ENCODE measurements at regions not wholly inside any gene's neighbourhood (a gene's known extent, or its start where the extent isn't known, plus 50 kb on each side); places are given as distances from the start of the nearest gene placed in this dataset.

DNA sequence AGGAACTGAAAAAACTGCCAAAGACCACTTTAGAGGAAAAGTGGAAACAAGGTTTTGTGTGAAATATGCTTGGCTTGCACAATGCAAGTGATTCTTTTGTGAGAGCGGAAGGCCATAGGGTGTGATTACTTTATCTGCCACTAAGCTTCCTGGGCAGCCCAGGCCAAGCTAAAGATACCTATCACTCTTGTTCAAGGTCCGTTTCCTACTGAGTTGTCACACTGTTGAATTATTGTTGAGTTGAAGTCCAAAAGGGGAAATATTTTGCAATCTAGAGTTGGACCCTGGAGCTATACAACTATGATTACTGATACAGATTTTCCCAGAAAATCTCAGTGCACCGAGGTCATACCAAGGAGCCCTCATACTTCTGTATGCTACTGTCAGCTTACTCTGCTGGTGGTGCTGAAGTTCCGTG lies 72.7 kb upstream of the CTAGE1 start:
- Histone ChIP-seq H3K9ac (ENCODE audit: insufficient read length) (no peak overlapping the region), H3K9me3 (ENCODE audit: low read depth, low read length) (no peaks in the 10 kb centered on the region), H3K27ac (no peak overlapping the region), H3K4me3 (no peak overlapping the region), H3K36me3 (ENCODE audit: insufficient read depth, low read length) (no peaks in the 10 kb centered on the region)
- DNase-seq (ENCODE audit: low read depth, low spot score): no peak
- TF ChIP-seq EZH2 (IDR thresholded peaks at IDR 0.05): no peak
- TF ChIP-seq FOXP2 (optimal IDR thresholded peaks at IDR 0.05; ENCODE audit: control extremely low read depth, extremely low read length, insufficient read depth): no peak
- no peak for TF ChIP-seq POLR2AphosphoS5 (IDR thresholded peaks at IDR 0.05; ENCODE audit: borderline replicate concordance, low read depth, low read length)

DNA sequence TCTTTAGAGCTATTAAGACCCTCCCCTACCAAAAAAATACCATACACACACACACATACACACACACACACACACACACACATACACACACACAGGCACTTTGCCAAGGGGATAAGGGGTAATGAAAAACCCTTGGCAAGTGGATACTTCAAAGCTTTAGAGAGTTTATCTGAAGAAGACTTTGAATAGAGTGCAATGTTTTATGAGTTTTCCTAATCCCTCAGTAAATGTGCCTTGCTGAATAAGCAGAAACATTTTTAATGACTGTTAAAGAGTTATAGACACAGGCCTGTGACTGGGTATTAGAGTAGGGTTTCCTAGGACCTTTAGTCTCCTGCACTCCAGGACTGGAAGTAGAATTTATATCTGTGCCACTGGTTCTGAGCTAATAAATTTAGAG lies 75.5 kb upstream of the CTAGE1 start:
- no peak for DNase-seq (ENCODE audit: low read depth, low spot score)
- no peak overlapping the region for H3K27ac ChIP-seq
- no peak overlapping the region for H3K4me3 ChIP-seq
- TF ChIP-seq POLR2AphosphoS5 (IDR thresholded peaks at IDR 0.05; ENCODE audit: borderline replicate concordance, low read depth, low read length) (no peak), EZH2 (IDR thresholded peaks at IDR 0.05) (no peak), FOXP2 (optimal IDR thresholded peaks at IDR 0.05; ENCODE audit: control extremely low read depth, extremely low read length, insufficient read depth) (no peak)
- H3K9me3 ChIP-seq (ENCODE audit: low read depth, low read length): no peaks in the 10 kb centered on the region
- no peaks in the 10 kb centered on the region for H3K36me3 ChIP-seq (ENCODE audit: insufficient read depth, low read length)
- H3K9ac ChIP-seq (ENCODE audit: insufficient read length): no peak overlapping the region

DNA sequence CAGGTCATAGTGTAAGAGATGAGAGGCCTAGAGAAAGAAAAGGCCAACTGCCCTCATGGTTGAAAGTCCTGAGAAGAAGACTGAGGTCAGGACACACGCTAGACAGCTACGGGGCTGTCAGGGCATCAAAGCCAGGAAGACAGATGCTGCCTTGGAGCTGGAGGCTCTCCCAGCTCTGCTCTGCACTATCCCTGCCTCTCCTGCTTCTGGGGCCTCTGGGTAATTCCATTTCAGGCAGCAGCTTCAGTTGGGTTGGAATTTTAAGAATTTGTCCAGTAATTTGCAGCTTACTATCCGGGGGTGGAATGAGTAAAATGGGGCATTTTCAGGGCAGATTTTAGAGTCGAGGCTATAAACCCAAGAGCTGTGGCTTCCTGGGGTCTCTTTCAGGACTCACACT lies 76.2 kb upstream of the CTAGE1 start:
- no peak overlapping the region for H3K4me3 ChIP-seq
- TF ChIP-seq POLR2AphosphoS5 (IDR thresholded peaks at IDR 0.05; ENCODE audit: borderline replicate concordance, low read depth, low read length): no peak
- no peak for TF ChIP-seq EZH2 (IDR thresholded peaks at IDR 0.05)
- TF ChIP-seq FOXP2 (optimal IDR thresholded peaks at IDR 0.05; ENCODE audit: control extremely low read depth, extremely low read length, insufficient read depth): no peak
- H3K27ac ChIP-seq: no peak overlapping the region
- H3K9ac ChIP-seq (ENCODE audit: insufficient read length): no peak overlapping the region
- DNase-seq (ENCODE audit: low read depth, low spot score): no peak
- no peaks in the 10 kb centered on the region for H3K9me3 ChIP-seq (ENCODE audit: low read depth, low read length)
- H3K36me3 ChIP-seq (ENCODE audit: insufficient read depth, low read length): no peaks in the 10 kb centered on the region

DNA sequence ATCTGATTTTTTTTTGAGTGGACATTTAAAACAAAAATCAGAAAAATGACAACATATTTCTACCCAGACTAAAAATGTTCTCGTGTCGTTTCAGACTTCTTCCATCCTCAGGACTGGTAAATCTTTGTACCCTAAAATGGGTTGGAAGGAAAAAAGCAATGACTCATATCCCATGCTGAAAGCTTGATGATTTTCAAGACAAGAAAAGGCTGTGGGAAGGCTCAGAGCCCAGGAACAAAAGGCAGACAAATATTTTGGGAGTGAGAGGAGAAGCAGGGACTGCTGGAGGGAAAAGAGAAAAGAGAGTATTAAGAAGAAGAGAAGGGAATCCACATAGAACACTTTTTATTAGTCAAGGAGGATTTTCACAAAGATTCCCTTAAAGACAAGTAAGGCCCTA lies 77.1 kb upstream of the CTAGE1 start:
- Histone ChIP-seq H3K36me3 (ENCODE audit: insufficient read depth, low read length) (no peaks in the 10 kb centered on the region), H3K27ac (no peak overlapping the region), H3K9me3 (ENCODE audit: low read depth, low read length) (no peaks in the 10 kb centered on the region), H3K9ac (ENCODE audit: insufficient read length) (no peak overlapping the region), H3K4me3 (no peak overlapping the region)
- TF ChIP-seq EZH2 (IDR thresholded peaks at IDR 0.05) (no peak), FOXP2 (optimal IDR thresholded peaks at IDR 0.05; ENCODE audit: control extremely low read depth, extremely low read length, insufficient read depth) (no peak), POLR2AphosphoS5 (IDR thresholded peaks at IDR 0.05; ENCODE audit: borderline replicate concordance, low read depth, low read length) (no peak)
- no peak for DNase-seq (ENCODE audit: low read depth, low spot score)

DNA sequence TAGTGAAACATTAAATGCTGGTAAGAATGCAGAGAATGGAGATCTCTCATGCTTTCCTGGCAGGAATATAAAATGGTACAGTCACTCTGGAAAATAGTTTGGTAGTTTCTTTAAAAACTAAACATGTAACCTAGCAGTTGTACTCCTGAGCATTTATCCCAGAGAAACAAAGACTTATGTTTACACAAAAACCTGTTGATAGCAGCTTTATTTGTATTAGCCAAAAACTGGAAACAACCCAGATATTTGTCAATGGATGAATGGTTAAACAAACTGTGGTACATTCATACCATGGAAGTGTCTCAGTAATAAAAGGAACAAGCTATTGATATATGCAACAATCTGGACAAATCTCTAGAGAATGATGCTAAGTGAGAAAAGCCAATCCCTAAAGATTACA lies 81.7 kb upstream of the CTAGE1 start:
- no peak for DNase-seq (ENCODE audit: low read depth, low spot score)
- no peak for TF ChIP-seq FOXP2 (optimal IDR thresholded peaks at IDR 0.05; ENCODE audit: control extremely low read depth, extremely low read length, insufficient read depth)
- TF ChIP-seq POLR2AphosphoS5 (IDR thresholded peaks at IDR 0.05; ENCODE audit: borderline replicate concordance, low read depth, low read length): no peak
- TF ChIP-seq EZH2 (IDR thresholded peaks at IDR 0.05): no peak
- Histone ChIP-seq H3K9me3 (ENCODE audit: low read depth, low read length) (no peaks in the 10 kb centered on the region), H3K36me3 (ENCODE audit: insufficient read depth, low read length) (no peaks in the 10 kb centered on the region), H3K4me3 (no peak overlapping the region), H3K9ac (ENCODE audit: insufficient read length) (no peak overlapping the region), H3K27ac (no peak overlapping the region)

DNA sequence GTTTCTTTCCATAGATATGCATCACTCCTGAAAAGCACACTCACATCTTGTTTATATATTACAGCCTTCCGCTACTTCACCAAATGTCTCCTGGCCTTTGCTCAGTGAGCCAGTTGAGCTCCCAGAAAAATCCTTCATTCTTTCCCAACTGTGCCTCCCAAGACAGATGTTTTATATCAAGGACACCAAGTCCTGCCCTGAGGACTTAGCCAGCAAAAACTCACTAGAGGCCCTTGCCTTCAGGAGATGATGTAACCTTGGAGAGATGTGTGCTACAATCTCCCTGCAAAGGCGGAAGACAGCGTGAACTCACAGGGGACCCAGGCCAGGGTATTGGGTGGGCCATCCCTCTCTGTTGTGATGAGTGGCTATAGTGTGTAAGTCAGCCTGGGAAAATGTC lies 86.1 kb upstream of the CTAGE1 start:
- TF ChIP-seq FOXP2 (optimal IDR thresholded peaks at IDR 0.05; ENCODE audit: control extremely low read depth, extremely low read length, insufficient read depth) (no peak), POLR2AphosphoS5 (IDR thresholded peaks at IDR 0.05; ENCODE audit: borderline replicate concordance, low read depth, low read length) (no peak), EZH2 (IDR thresholded peaks at IDR 0.05) (no peak)
- Histone ChIP-seq H3K27ac (no peak overlapping the region), H3K9me3 (ENCODE audit: low read depth, low read length) (no peaks in the 10 kb centered on the region), H3K4me3 (no peak overlapping the region), H3K9ac (ENCODE audit: insufficient read length) (no peak overlapping the region), H3K36me3 (ENCODE audit: insufficient read depth, low read length) (no peaks in the 10 kb centered on the region)
- DNase-seq (ENCODE audit: low read depth, low spot score): no peak

DNA sequence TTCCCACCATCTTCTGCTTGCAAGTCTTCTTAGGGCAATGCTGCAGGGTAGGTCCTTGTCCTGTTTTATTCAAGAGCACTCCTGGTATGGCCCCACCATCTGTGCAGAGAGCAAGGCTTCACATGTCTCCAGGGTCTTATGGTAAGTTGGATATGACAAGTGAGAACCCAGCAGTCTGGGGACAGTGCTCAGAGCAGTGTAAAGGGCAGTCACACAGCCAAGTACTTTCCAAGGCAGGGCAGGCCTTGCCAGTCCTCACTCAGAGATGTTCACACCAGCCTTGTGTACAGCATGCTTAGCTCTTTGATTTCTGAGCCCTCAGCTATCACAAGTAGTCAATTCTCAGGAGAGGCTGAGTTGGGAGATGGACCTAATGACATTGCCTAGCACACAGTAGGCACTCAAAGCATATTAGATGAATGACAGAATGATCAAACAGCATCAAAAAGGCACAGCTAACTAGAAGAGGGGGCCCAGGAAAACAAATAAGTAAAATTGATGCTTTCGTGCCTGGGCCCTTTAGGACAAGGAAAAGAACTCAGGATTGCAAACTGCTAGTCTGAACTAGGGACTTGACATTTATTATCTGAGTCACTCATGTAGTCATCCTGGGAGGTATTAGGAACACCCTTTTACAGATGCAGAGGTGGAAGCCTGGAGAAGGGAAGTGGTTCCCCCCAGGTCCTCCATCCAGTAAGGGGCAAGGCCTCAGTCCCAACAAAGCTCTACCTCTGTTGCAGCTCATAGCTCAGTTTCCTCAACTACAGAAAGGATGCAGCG lies 86.7 kb upstream of the CTAGE1 start:
- Histone ChIP-seq H3K4me3 (no peak overlapping the region), H3K9ac (ENCODE audit: insufficient read length) (no peak overlapping the region), H3K9me3 (ENCODE audit: low read depth, low read length) (no peaks in the 10 kb centered on the region), H3K27ac (no peak overlapping the region), H3K36me3 (ENCODE audit: insufficient read depth, low read length) (no peaks in the 10 kb centered on the region)
- no peak for DNase-seq (ENCODE audit: low read depth, low spot score)
- TF ChIP-seq FOXP2 (optimal IDR thresholded peaks at IDR 0.05; ENCODE audit: control extremely low read depth, extremely low read length, insufficient read depth): no peak
- no peak for TF ChIP-seq EZH2 (IDR thresholded peaks at IDR 0.05)
- TF ChIP-seq POLR2AphosphoS5 (IDR thresholded peaks at IDR 0.05; ENCODE audit: borderline replicate concordance, low read depth, low read length): no peak

DNA sequence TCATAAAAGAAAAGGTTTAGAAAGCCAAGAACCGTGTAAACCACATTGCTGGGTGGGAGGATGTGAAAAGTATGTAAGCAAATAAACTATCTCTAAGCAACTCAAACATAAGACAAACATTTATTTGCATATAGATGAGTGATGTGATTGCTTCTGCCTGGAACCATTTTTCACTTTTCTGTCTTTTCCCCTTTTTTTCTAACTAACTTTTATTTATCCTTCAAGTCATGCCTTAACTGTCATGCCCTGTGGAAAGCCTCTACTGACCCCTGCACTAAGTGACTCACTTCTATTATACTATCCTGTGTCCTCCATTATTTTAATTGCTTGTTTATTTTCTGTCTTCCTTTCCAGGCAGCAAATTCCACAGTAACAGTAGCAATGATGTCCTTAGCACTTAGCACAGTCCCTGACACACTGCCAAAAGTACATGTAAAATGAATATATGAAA lies 87.5 kb upstream of the CTAGE1 start:
- Histone ChIP-seq H3K4me3 (no peak overlapping the region), H3K9ac (ENCODE audit: insufficient read length) (no peak overlapping the region), H3K9me3 (ENCODE audit: low read depth, low read length) (no peaks in the 10 kb centered on the region), H3K36me3 (ENCODE audit: insufficient read depth, low read length) (no peaks in the 10 kb centered on the region), H3K27ac (no peak overlapping the region)
- no peak for DNase-seq (ENCODE audit: low read depth, low spot score)
- no peak for TF ChIP-seq FOXP2 (optimal IDR thresholded peaks at IDR 0.05; ENCODE audit: control extremely low read depth, extremely low read length, insufficient read depth)
- TF ChIP-seq EZH2 (IDR thresholded peaks at IDR 0.05): no peak
- TF ChIP-seq POLR2AphosphoS5 (IDR thresholded peaks at IDR 0.05; ENCODE audit: borderline replicate concordance, low read depth, low read length): no peak

DNA sequence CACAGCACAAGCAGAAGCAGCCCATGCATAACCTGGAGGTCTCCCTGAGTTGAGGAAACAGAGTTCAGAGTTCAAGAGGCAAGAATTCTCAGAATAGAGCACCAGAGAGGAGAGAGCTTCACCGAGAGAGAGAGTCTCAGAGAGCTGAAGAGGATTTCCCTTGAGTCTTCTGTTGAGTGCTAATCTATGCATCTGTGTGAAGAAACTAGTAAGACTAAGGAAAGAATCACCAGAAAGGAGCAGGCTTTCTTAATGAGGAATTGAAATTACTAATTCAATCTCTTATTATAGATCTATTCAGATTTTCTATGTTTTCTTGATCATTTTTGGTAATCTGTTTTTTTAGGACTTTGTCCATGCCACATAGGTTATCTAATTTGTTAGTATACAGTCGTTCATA lies 89.3 kb upstream of the CTAGE1 start:
- no peaks in the 10 kb centered on the region for H3K9me3 ChIP-seq (ENCODE audit: low read depth, low read length)
- no peaks in the 10 kb centered on the region for H3K36me3 ChIP-seq (ENCODE audit: insufficient read depth, low read length)
- TF ChIP-seq FOXP2 (optimal IDR thresholded peaks at IDR 0.05; ENCODE audit: control extremely low read depth, extremely low read length, insufficient read depth): no peak
- no peak for TF ChIP-seq EZH2 (IDR thresholded peaks at IDR 0.05)
- no peak for TF ChIP-seq POLR2AphosphoS5 (IDR thresholded peaks at IDR 0.05; ENCODE audit: borderline replicate concordance, low read depth, low read length)
- H3K9ac ChIP-seq (ENCODE audit: insufficient read length): no peak overlapping the region
- no peak overlapping the region for H3K27ac ChIP-seq
- no peak for DNase-seq (ENCODE audit: low read depth, low spot score)
- H3K4me3 ChIP-seq: no peak overlapping the region
